ENCODE measurements at regions not wholly inside any gene's neighbourhood (a gene's known extent, or its start where the extent isn't known, plus 50 kb on each side); places are given as distances from the start of the nearest gene placed in this dataset.

DNA sequence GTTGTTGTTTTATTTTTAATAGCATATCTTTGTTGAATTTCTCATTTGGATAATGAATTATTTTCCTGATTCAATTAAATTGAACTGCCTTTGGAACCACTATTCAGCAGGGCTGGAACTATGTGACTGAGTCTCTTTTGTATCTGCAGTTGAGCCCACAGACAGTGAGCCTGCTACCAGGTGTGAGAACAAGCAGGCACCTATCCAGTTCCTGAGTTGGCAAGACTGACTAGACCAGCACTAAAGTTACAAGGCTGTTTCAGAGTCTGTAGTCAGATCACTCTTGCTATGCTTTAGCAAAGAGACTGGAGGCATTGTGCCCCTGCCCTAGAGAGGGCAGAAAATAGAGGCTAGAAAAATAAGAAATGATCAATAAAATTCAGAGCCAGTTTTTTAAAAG lies 237.3 kb upstream of the GRID2 start:
- no peak for TF ChIP-seq POLR2A (IDR thresholded peaks at IDR 0.05)
- TF ChIP-seq, protein P1, sequence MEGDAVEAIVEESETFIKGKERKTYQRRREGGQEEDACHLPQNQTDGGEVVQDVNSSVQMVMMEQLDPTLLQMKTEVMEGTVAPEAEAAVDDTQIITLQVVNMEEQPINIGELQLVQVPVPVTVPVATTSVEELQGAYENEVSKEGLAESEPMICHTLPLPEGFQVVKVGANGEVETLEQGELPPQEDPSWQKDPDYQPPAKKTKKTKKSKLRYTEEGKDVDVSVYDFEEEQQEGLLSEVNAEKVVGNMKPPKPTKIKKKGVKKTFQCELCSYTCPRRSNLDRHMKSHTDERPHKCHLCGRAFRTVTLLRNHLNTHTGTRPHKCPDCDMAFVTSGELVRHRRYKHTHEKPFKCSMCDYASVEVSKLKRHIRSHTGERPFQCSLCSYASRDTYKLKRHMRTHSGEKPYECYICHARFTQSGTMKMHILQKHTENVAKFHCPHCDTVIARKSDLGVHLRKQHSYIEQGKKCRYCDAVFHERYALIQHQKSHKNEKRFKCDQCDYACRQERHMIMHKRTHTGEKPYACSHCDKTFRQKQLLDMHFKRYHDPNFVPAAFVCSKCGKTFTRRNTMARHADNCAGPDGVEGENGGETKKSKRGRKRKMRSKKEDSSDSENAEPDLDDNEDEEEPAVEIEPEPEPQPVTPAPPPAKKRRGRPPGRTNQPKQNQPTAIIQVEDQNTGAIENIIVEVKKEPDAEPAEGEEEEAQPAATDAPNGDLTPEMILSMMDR (IDR thresholded peaks at IDR 0.05 in 8 of 11, conservative IDR thresholded peaks at IDR 0.05 in 3 of 11), result no peak

All from spleen (tissue), 7 donors.